GM18907 (cell line): ENCODE measurements at regions not wholly inside any gene's neighbourhood (a gene's known extent, or its start where the extent isn't known, plus 50 kb on each side); places are given as distances from the start of the nearest gene placed in this dataset.

Experiments
- ATAC-seq: cut with Tn5 transposase; IDR thresholded peaks from one replicate; pipeline ENCODE4 v1.9.1; 2021; ENCODE audit warnings: mild to moderate bottlenecking, moderate library complexity; ENCODE audit not compliant: unreplicated experiment

DNA sequence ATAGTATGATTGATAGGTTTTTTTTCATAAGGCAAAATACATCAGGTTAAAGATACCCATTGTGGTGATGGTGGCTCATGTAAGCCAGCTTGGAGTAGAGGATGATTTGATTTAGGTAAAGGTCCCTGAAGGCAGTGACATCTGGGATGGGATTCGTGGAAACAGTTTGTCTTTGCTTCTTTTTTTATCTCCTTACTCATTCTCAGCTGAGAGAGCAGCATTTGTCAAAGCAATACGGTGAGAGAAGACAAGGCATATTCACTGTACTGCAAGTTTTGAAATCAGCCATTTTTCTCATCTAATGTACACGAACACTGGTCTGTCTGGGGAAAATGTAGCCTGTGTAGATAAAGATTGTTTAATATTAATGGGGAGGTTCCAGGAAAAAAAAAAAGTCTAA lies 749.1 kb downstream of the SQOR start:
- ATAC-seq = no peak

DNA sequence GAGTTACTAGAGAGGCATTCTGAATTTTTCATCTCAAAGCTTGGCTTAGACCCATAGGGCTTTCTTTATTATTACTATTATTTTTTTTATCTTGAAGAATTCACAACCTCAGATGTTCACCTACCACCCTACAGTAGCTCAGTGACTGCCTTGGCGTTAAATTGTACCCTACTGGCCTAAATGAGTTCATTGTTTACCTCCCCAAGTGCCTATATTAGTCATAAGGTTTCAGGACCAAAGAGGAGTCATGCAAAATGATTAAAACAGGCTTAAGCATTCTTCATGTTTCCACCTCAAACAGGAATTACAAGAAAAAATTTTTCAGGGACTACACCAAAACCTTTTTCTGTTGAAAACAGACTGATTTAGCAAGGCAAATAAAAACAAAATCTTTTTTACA lies 751.5 kb downstream of the SQOR start:
- ATAC-seq = no peak

DNA sequence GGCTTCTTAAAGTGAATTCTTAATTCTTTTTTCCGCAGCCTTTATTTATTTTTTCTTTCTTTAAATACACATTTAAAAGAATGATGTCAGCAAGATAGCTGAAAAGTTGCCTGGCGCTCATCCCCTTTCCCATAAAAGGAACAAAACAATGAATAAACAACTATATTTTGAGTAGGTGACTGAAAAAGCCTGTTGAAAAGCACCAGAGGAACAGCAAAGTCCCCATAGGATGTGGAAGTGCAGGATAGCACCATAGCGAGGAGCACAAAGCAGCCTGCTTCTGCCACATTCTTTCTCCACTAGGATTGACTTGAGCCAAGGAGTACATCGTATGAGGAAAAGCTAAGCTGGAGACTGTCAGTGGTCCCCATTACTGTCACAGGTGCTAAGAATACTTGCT lies 754.9 kb downstream of the SQOR start:
- no peak for ATAC-seq

DNA sequence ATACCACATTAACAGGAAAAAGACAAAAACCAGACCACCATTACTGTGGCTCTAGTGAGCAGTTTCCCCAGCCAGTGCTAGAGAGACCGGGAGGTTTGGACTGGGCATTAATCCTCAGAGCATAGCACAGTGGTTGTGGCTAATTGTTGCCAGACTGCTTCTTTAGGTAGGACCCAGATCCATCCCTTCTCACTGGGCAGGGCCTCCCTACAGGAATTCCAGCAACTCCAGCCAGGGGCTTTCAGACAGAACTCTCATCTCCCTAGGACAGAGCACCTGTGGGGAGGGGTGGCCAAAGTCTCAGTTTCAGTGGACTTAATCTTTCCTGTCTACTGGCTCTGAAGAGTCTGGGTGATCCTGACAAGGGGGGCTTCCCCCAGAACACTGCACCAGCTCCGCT lies 759.6 kb downstream of the SQOR start:
- ATAC-seq = no peak

DNA sequence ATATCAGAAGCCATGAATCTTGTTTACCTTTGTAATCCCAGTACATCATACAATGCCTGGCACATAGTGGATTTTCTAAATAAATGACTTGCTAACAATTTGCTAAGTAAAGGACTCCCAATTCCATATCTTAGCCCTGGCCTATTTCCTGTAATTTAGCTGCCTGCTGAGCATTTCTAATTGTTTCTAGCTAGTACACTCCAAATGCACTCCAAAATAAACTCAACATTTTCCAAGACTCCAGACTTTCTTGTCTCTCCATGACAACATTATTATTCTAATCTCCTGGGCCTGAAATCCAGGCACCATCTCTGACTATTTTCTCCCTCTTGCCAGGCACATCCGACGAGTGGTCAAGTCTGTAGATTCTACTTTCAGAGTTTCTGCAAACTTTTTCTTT lies 773.5 kb downstream of the SQOR start:
- no peak for ATAC-seq

DNA sequence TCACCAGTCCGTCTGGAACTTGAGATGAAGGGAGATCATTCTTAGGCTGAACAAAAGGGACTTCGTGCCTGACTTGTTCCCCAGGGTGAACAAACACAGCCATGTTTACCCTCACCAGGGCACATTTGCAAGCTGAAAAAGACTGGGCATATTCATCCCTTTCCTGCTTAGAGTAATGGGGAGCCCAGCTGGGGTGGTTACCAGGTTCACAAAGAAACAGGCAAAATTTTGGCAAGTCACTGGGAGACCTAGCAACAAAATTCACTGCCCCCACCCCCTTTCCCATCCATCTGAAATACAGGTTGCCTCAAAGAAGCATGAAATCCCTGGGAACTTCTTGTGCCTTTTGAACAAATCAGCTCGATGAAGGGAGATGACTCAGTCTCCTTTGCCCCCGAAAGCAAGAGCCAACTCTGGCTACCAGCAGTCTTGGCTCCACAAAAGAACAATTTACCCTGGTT lies 775.0 kb downstream of the SQOR start:
- no peak for ATAC-seq

DNA sequence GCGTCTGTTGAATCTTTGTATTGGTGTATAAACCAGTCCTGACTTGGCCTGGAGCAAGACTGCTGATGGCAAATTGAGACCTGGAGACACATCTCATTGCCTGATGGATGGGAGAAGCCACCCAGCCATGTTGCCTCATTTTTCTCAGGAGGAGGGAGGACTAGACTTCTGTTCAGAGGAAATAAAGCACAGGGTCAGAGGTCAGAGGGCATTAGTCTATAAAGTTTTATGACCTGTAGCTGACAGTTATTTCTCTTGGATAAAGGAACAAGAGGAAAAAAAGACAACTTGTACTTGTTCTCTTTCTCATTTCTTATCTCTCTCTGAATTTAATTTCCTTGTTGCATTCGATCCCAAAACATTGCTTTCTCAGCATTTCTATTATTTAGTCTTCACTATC lies 775.9 kb downstream of the SQOR start:
- ATAC-seq = no peak

DNA sequence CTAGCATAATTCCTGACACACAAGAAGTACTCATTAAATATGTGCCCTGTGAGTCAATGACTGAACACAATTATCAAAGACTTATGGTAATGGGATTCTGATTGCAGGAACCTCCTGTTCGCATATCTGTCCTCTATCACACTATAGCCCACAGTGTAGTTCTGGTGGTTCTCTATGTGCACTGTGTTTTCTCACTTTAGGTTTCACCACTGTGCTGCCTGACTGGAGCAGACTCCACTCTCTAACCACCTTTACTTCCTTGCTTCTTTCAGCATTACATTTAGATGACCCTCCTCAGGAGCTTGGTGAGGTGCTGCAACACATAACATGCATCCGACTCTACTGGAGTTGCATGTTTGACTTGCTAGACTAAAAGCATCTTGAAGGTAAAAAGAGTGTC lies 777.1 kb downstream of the SQOR start:
- ATAC-seq = no peak

DNA sequence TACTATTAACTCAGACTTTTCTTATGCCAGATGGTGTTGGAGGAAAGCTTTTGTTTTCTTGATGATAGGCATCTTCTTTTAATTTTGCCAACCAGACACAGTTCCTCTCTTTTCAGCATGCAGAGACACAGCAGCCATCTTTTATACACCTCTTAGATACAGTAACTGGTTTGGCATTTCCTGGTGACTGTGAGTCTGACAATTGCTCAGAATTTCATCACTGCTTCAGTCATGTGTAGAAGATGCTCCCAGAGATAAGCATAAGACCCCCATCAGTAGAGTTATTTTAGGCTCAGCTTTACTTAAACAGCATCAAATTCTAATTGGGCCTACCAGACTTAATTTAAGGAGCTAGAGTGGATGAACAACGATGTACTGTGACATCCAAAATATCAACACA lies 779.0 kb downstream of the SQOR start:
- no peak for ATAC-seq

DNA sequence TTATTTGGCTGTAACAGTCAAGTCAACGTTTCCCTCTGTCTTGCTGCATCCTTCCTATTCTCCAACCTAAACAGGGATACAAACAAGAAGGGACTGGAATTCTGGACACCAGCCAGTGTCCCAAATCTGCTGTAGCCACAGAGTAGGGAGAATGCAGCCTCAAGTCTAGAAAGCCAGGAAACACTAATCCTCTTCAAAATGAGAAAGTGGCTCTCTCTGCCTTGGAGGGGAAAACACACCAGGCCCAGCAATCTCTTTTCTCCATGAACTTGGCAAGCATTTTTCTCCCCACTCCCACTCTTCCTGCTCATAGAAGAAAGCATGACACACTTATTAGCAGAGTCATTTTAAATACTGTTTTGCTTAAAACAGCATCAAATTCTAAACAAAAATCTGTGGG lies 781.7 kb downstream of the SQOR start:
- no peak for ATAC-seq

DNA sequence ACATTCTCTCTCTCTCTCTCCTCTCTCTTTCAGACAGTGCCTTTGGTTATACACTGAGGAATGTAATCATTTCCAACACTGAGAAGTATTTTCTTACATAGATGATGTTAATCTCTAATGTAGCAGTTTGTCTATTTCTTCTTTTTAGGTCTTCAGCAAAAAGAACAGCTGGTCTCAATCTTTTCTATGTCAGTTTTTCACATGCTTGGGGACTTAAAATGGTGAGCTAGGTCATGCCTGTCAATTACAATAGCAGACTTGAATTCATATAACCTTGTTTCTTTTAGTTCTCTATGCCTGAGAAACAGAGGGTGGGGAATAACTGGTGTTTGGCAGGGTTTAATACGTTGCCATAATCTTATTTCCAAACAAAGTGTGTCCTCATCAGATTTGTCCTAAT lies 786.2 kb downstream of the SQOR start:
- no peak for ATAC-seq

DNA sequence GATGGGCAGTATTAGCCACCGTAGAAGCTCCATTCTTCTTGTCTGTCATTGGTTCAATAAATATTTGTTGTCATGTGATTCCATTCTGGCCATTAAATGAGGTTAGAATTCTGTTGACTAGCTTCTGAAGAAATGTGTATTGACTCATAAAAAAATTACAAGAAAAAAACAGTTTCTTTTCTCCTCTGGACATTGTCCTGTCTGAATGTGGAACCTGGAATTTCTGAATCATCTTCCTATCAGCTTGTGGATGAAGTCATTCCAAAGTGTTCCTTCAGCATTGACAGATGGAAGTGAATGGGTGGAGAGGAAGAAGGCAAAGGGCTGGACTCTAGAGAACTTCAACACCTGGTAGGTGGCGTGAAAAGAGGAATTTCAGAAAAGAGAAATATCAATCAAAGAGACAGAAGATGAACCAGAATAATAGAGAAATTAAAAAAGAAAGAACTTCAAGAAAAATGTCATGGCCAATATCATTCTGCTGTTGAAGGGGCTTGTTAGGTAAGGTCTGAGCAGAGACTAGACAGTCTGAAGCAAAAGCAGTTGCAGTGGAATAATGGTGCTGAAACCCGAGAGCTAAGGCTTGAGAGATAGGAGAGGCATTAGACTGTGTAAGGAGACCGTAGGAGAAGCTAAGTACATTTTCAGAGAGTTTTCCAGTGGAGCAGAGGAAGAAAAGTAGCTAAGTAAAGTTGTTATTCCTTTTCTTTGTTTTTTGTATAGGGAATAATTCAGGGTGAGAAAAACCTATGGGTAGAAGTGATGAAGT lies 806.6 kb downstream of the SQOR start:
- no peak for ATAC-seq

DNA sequence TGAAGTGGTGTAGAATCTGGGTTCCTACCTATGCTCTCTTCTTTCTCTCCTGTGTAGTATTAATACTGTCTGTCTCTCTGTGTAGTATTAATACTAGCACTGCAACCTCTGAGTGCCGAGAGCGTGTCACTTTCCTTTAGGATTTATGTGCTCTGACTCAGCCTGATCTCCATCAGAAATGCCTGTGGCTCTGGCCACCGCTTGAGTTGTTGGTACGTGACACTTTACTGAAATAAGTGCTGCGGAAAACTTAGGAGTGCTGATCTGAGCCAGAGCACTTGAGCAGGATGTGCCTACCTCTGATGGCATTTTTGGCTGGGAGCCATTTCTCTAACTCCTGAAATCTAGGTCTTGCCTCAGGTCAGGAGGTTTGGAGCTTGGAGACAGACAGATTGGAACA lies 807.4 kb downstream of the SQOR start:
- ATAC-seq = no peak

DNA sequence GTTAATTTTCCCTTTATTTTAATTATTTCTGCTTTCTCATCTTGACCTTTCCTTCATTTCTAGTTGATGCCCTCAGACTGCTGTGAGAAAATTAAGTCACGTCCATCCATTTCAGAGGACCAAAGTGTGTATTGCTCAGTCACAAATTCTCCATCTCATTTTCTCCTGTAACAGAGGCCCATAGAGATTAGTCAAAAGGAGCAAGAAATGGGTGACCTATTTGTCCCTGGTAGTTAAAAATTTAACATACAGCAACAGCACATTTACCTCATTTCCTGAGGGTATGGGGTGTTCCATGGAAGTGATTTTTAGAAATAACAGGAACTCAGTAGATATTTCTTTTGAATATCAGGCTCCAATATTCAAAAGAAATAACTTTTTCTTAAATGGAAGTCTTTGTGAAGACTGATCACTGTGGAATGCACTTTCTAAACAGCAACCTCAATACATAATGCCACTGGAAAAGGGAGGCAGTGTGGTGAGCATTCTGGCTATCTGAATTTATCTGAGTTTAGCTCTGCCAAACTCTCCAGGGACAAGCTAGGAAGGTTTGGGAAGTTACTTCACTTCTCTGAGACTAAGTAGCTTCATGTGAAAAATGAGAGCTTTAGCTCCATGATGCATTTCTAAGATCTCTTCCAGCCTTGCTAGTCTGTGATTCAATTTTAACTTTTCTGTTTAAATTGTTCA lies 808.2 kb downstream of the SQOR start:
- ATAC-seq = no peak

DNA sequence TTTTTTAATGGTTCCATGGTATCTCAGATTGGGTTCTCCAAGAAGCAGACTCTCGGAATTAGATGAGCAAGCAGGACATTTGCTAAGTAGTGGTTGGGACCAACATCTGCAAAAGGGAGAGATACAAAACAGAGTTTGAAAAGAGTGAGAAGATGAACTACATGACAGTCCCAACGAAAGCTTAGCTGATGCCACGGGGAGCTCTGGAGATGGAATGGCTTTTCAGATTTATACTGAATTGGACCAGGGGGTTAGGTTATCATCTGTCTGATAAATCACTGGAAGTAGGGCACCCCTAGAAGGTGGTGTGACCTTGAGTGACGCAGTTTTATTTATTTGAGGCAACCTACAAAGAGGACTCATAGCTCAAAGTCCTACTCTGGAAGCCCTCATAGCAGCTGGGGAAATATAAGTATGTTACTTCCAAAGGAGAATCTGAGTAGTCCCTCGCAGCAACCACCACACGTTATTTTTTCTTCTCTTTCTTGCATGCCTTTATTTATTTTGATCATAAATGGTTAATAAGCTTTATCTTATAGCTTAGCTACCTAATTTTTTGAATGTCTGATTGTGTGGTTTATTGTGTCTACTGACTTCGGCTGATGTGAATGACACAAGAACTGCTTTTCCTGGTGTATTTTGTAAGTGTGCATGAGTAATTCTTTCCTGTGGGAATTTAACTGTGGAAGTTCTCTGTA lies 815.4 kb downstream of the SQOR start:
- ATAC-seq = no peak

DNA sequence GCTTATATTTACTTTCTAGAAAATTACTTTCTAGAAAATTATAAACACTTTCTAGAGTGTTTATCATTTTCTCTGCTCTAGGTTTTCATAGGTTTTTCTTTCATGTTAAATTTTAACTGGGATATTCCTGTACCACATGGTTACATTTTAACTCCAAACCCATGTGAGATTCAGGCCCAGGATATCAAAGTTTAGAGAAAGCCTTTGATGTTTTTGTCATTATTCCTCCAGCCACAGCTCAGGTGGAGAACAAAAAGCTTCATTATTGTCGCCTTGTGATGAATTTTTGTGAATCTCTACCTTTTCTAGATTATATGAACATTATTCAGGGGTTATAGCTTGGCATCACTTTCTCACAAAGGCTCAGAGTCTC lies 816.0 kb downstream of the SQOR start:
- no peak for ATAC-seq

DNA sequence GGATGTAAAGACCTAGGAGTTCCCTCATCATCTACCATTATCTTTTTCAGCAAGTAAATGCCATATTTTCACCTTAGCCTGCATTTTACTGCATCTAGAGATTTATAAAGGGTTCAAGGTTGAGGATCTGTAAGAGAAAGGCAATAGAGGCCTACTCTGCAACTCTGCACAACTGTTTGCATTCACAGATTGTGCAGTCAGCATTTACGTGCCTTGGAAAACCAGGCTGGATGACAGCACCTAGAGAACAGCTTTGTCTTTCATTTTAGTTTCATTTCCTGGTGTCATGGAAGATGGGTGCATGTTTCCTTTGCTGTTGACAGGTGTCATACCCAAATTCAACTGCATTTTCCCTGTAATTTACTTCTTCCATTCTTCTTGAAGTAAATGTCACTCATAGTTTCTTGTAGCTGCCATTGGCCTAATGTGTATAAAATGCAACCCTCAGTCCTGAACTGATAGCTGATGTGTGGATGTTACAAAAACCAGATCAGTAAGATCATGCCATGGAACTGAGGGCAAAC lies 817.5 kb downstream of the SQOR start:
- no peak for ATAC-seq

DNA sequence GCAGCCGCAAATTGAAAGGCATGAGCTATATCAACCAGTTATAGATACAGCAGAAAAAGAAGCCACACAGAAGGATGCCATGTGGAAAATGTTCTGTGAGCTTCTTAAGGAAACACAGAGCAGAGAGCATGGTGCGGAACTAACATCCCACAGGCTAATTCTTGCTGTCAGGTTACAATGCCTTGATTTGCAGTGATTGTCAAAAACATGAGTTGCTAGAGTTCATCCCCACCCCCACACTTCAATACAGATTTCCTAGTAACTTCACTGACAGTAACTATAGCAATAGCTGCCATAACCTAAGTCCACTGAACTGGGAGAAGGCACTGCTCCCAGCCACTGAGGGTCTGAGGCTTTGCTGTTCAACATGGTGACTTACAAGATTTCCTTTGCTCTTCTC lies 821.6 kb downstream of the SQOR start:
- ATAC-seq = no peak

DNA sequence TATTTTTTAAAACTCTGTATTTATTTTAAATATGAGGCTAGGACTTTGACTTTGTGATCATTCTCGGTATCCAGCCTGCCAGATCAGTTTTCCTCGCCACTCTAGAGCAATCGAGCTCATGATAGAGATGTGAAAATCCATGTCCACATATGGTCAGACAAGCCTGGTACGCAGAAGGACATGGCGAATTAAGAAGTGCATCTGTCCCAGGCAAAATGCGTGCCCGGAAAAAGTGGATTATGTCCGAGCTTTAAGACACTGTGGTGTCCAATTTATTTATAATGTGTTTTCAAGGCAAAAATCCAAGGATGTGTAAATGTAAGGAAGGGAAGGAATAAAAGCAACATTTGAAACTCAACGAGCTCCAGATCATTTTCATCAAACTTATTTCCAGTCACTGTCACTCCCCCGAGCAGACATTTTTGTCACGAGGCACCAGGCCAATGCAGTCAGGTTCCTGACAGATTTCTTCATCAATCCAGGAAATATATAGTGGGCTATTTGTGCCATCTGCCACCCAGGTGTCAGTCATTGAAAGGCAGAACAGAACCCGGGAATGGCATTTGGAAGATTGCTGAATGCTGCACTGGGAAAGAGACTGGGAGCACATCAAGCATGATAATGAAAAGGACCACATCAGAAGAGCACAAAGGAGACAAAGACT lies 825.7 kb downstream of the SQOR start:
- ATAC-seq = no peak

DNA sequence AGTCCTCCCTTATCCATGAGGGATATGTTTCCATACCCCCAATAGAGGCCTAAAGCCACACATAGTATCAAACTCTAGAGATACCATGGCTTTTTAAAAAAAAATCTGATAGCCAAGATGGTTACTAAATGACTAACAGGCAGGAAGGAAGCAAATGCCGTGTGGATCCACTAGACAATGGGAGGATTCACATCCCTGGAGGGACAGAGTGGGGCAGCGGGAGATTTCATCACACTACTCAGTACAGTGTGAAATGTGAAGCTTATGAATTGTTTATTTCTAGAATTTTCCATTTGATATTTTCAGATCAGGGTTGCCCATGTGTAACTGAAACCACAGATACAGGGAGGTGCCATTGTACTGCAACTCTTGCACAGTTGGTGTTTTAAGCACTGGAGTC lies 826.6 kb downstream of the SQOR start:
- no peak for ATAC-seq

DNA sequence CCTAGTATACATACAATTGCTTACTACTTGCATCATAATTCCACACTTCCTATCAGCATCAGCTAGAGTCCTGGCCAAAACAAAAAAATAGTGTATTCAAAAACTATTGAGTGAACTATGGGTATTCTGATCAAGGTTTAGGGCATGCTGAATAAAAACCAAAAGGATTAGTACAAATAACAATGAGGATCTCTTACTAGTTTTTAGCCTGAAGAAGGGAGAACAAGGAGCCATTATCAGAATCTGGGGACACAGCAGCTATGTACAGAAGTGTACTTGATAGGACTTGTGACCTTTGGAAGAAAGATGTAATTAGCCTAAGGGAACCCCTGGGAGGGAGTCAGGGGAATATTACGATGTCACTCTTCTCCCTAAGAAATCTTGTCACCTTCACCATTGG lies 832.2 kb downstream of the SQOR start:
- ATAC-seq = no peak
